ENCODE measurements at regions not wholly inside any gene's neighbourhood (a gene's known extent, or its start where the extent isn't known, plus 50 kb on each side); places are given as distances from the start of the nearest gene placed in this dataset.

- Histone ChIP-seq H3K79me2 (ENCODE audit: control insufficient read depth, insufficient read depth, low read length) (no peaks in the 10 kb centered on the region), H3K27ac (ENCODE audit: control insufficient read depth, insufficient read depth) (no peak overlapping the region), H3K9me3 (replicated peaks; ENCODE audit: control insufficient read depth, insufficient read depth, low read length) (no peaks in the 10 kb centered on the region; the same call in 2 of the 3 replicates), H3K9ac (ENCODE audit: control insufficient read depth, insufficient read depth, low read length) (no peak overlapping the region), H3K4me1 (ENCODE audit: control insufficient read depth, insufficient read depth, low read length) (no peaks in the 10 kb centered on the region), H3K27me3 (replicated peaks in 1 of 2; ENCODE audit: control insufficient read depth in 2 of 2, insufficient read depth in 2 of 2, low read length in 1 of 2) (no peaks in the 10 kb centered on the region), H3K4me3 (no peak overlapping the region), H4K20me1 (ENCODE audit: control insufficient read depth, insufficient read depth) (no peaks in the 10 kb centered on the region), H2AFZ (ENCODE audit: control insufficient read depth, low read depth, low read length) (no peak overlapping the region), H3K36me3 (ENCODE audit: control insufficient read depth in 2 of 2, insufficient read depth in 2 of 2, low read length in 1 of 2) (no peaks in the 10 kb centered on the region), H3K4me2 (ENCODE audit: control insufficient read depth, insufficient read depth) (no peak overlapping the region)
- in situ Hi-C loops (cut with MboI) = no loop called here
- TF ChIP-seq MTA3 (IDR thresholded peaks at IDR 0.05; ENCODE audit: borderline replicate concordance, low read length) (no peak), SUPT20H (IDR thresholded peaks at IDR 0.05; ENCODE audit: borderline replicate concordance, control insufficient read depth, low read depth, low read length) (no peak), RELA (IDR thresholded peaks at IDR 0.05; ENCODE audit: borderline replicate concordance, partially characterized antibody) (no peak), USF1 (IDR thresholded peaks at IDR 0.05; ENCODE audit: borderline replicate concordance, extremely low read length, insufficient read depth, low read depth, low read length) (no peak), MEF2A (IDR thresholded peaks at IDR 0.05; ENCODE audit: insufficient read depth, low read depth, low read length) (no peak), RBBP5 (conservative IDR thresholded peaks at IDR 0.05) (no peak)
- ATAC-seq (no peak), FAIRE-seq (no peak), DNase-seq (ENCODE audit: low read depth, low spot score) (no peak)
- ChIA-PET SMC1A (ENCODE audit: uncharacterized antibody, unreplicated experiment) (interaction anchor here (1.0 kb wide), 1 partner anchor 9 kb away, joined by 4 read pairs; no protein-coding TSS in a partner anchor), CTCF (no interaction called here), POLR2A (no interaction called here), RAD21 (ENCODE audit: unreplicated experiment) (interaction anchor here (1.0 kb wide), 1 partner anchor 13 kb away, joined by 3 read pairs; no protein-coding TSS in a partner anchor)
- no TSS peak for BruUV-seq (replicated peaks)
- intact Hi-C loops (cut with micrococcal nuclease; ENCODE audit: unreplicated experiment) = no loop called here
- 51% methylated on average over 7 of the region's 7 CpGs for WGBS (ENCODE audit: insufficient coverage, insufficient replicate concordance, low lambda C conversion rate, missing lambda C conversion rate)
These were observed 570.6 kb upstream of the ZNF608 start for GRCh38 chr5:125316915-125317535.

GRCh38 chr5:125317536-125317995, 571.1 kb upstream of the ZNF608 start:
- H3K79me2 ChIP-seq (ENCODE audit: control insufficient read depth, insufficient read depth, low read length) = no peaks in the 10 kb centered on the region
- H3K4me2 ChIP-seq (ENCODE audit: control insufficient read depth, insufficient read depth) = no peak overlapping the region
- no peaks in the 10 kb centered on the region for H3K4me1 ChIP-seq (ENCODE audit: control insufficient read depth, insufficient read depth, low read length)
- no peak for FAIRE-seq
- ChIA-PET SMC1A (ENCODE audit: uncharacterized antibody, unreplicated experiment) (interaction anchor here (1.0 kb wide), 1 partner anchor 9 kb away, joined by 4 read pairs; no protein-coding TSS in a partner anchor), RAD21 (ENCODE audit: unreplicated experiment) (no interaction called here), CTCF (no interaction called here), POLR2A (no interaction called here)
- in situ Hi-C loops (cut with MboI) (no loop called here), intact Hi-C loops (cut with micrococcal nuclease; ENCODE audit: unreplicated experiment) (no loop called here)
- no peak for ATAC-seq
- H3K9ac ChIP-seq (ENCODE audit: control insufficient read depth, insufficient read depth, low read length) = no peak overlapping the region
- no peaks in the 10 kb centered on the region for H3K27me3 ChIP-seq (replicated peaks in 1 of 2; ENCODE audit: control insufficient read depth in 2 of 2, insufficient read depth in 2 of 2, low read length in 1 of 2)
- no peak overlapping the region for H3K27ac ChIP-seq (ENCODE audit: control insufficient read depth, insufficient read depth)
- H3K9me3 ChIP-seq (replicated peaks; ENCODE audit: control insufficient read depth, insufficient read depth, low read length) = no peaks in the 10 kb centered on the region; the same call in 2 of the 3 replicates
- no peak overlapping the region for H2AFZ ChIP-seq (ENCODE audit: control insufficient read depth, low read depth, low read length)
- 73% methylated on average over 5 of the region's 5 CpGs for WGBS (ENCODE audit: insufficient coverage, insufficient replicate concordance, low lambda C conversion rate, missing lambda C conversion rate)
- no TSS peak for BruUV-seq (replicated peaks)
- no peaks in the 10 kb centered on the region for H3K36me3 ChIP-seq (ENCODE audit: control insufficient read depth in 2 of 2, insufficient read depth in 2 of 2, low read length in 1 of 2)
- no peak for DNase-seq (ENCODE audit: low read depth, low spot score)
- H3K4me3 ChIP-seq = no peak overlapping the region
- H4K20me1 ChIP-seq (ENCODE audit: control insufficient read depth, insufficient read depth) = no peaks in the 10 kb centered on the region
- TF ChIP-seq NFIC (IDR thresholded peaks at IDR 0.05; ENCODE audit: low read depth, low read length) (no peak), CHD2 (IDR thresholded peaks at IDR 0.05; ENCODE audit: borderline replicate concordance, low read depth, low read length) (no peak), TARDBP (IDR thresholded peaks at IDR 0.05; ENCODE audit: borderline replicate concordance) (no peak), ZNF687 (IDR thresholded peaks at IDR 0.05) (no peak), SREBF2 (IDR thresholded peaks at IDR 0.05; ENCODE audit: low read length) (no peak), IKZF1 (conservative IDR thresholded peaks at IDR 0.05) (no peak), ASH2L (IDR thresholded peaks at IDR 0.05; ENCODE audit: borderline replicate concordance, low read depth) (no peak)

Measured in GM12878 (cell line).